Kidney epithelial cell (primary cell): ENCODE measurements at regions not wholly inside any gene's neighbourhood (a gene's known extent, or its start where the extent isn't known, plus 50 kb on each side); places are given as distances from the start of the nearest gene placed in this dataset.

ENCODE experiments used
- DNase-seq: peaks from one replicate; pipeline ENCODE4 v3.0.0-alpha.2; 2010; ENCODE audit warnings: low read depth
- H3K27me3 ChIP-seq: 2 replicates; pipeline ENCODE4 v1.6.0; 2011; ENCODE audit warnings: low read length; ENCODE audit not compliant: control insufficient read depth, insufficient read depth
- H3K36me3 ChIP-seq: 2 replicates; pipeline ENCODE4 v1.5.1; 2011; ENCODE audit warnings: low read length; ENCODE audit not compliant: control insufficient read depth, insufficient read depth
- H3K4me3 ChIP-seq: 2 replicates; pipeline ENCODE4 v1.5.1; 2011; ENCODE audit warnings: low read depth, mild to moderate bottlenecking, control low read depth, low read length
- CTCF ChIP-seq: IDR thresholded peaks from 2 replicates; pipeline ENCODE4 v1.5.1; 2011; ENCODE audit warnings: mild to moderate bottlenecking, moderate library complexity, low read length, control low read depth, inconsistent platforms; ENCODE audit not compliant: insufficient read depth, poor library complexity, severe bottlenecking

DNA sequence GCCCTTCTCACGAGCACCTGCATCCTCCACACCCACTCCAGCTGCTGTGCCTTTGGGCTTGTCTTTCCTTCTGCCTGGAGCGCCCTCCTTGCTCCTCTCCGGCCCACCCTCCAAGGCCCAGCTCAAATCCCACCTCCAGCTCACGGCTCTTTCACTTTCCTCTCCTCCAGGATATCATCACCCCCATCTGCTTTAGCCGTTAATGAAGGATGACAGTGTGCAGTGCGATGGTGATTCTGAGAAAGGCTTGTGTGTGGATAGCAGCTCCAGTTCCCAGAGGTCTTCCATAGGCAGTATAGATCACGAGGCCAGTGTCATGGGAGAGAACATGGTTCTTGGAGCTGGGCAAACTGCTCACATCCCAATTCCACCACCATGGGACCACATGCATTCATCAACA is 237.4 kb downstream of the TLE3 start:
- TF ChIP-seq CTCF = no peak
- DNase-seq = no peak
- H3K4me3 ChIP-seq = no peak overlapping the region

DNA sequence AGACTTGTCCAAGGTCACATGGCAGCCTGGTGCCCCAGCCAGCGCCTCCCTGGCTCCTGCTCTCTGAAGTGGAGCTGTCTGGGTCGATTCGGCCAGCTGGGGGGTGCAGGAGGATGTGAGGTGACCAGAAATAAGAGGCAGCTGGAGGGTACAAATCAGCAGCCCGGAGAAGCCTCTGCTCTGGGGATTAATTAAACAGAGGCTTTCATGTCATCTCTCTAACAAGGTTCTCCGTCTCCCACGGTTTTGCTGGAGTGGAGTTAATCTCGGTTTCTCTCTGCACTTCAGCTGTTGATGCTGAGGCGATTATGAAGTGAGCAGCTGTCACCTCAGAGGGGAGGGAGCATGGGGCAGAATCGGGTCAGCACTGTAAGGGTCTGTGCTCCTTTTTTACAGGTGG is 236.8 kb downstream of the TLE3 start:
- no peaks in the 10 kb centered on the region for H3K36me3 ChIP-seq
- no peaks in the 10 kb centered on the region for H3K27me3 ChIP-seq
- no peak for TF ChIP-seq CTCF
- H3K4me3 ChIP-seq = no peak overlapping the region
- DNase-seq = no peak

More for the DNA sequence above, 237.4 kb downstream of the TLE3 start:
- Histone ChIP-seq H3K27me3 (no peaks in the 10 kb centered on the region), H3K36me3 (no peaks in the 10 kb centered on the region)

- TF ChIP-seq CTCF = no peak
- no peak for DNase-seq
- H3K27me3 ChIP-seq = no peaks in the 10 kb centered on the region
- H3K36me3 ChIP-seq = no peaks in the 10 kb centered on the region
- H3K4me3 ChIP-seq = no peak overlapping the region
Measured at GRCh38 chr15:69861331-69862171, 236.2 kb downstream of the TLE3 start.

DNA sequence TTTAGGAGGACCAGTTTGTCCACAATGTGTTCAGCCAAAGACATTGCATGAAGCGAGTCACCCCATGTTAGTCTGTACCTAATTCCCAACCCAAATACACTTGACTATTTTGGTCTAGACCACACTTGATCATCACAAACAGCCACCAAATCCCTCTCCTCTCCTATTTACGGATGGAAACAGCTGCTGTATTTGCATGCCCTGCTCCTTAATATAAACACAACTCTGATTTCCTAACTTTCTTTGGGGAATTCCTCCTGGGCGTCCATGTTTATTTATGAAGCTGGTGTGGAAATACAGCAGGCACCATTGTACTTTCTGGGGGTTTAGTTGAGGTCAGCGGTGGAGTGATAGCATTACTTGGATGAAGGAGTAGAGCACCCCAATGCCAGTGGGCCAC is 235.2 kb downstream of the TLE3 start:
- Histone ChIP-seq H3K4me3 (no peak overlapping the region), H3K36me3 (no peaks in the 10 kb centered on the region), H3K27me3 (no peaks in the 10 kb centered on the region)
- no peak for TF ChIP-seq CTCF
- DNase-seq = no peak

GRCh38 chr15:69863446-69863845 is 234.3 kb downstream of the TLE3 start:
- H3K36me3 ChIP-seq = no peaks in the 10 kb centered on the region
- DNase-seq = no peak
- H3K27me3 ChIP-seq = no peaks in the 10 kb centered on the region
- no peak for TF ChIP-seq CTCF
- H3K4me3 ChIP-seq = no peak overlapping the region

DNA sequence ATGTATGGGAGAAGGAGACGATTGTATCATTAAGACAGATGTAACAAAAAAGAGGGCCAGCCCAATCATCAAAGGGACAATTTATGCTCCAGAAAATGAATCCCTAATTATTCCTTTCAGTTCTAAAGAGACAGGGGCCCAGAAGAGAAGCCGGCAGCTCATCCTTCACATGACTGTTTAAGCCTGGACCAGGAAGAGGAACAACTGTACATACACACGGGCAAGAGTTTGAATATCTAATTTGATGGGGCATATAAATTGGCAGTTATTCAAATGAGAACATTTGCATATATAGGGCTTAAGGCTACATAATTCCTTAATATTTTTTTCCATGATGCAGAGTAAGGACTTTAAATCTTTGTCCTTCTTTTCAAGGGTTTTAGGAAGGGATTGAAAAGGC is 232.3 kb downstream of the TLE3 start:
- no peak for TF ChIP-seq CTCF
- Histone ChIP-seq H3K27me3 (no peaks in the 10 kb centered on the region), H3K4me3 (no peak overlapping the region), H3K36me3 (no peaks in the 10 kb centered on the region)
- no peak for DNase-seq
